HUES6 (cell line): ENCODE measurements at regions not wholly inside any gene's neighbourhood (a gene's known extent, or its start where the extent isn't known, plus 50 kb on each side); places are given as distances from the start of the nearest gene placed in this dataset.

Source experiments
- H3K27ac ChIP-seq: 2 replicates; pipeline ENCODE4 v1.7.0; 2013; ENCODE audit warnings: low read depth, mild to moderate bottlenecking, low read length, inconsistent platforms
- H3K27me3 ChIP-seq: 2 replicates; pipeline ENCODE4 v1.6.1; 2013; ENCODE audit warnings: low read length; ENCODE audit not compliant: control insufficient read depth, insufficient read depth
- H3K36me3 ChIP-seq: 2 replicates; pipeline ENCODE4 v1.6.1; 2013; ENCODE audit warnings: low read length; ENCODE audit not compliant: control insufficient read depth, insufficient read depth
- H3K4me1 ChIP-seq: 2 replicates; pipeline ENCODE4 v1.6.1; 2013; ENCODE audit warnings: low read length; ENCODE audit not compliant: control insufficient read depth, insufficient read depth
- H3K4me3 ChIP-seq: 2 replicates; pipeline ENCODE4 v1.5.1; 2013; ENCODE audit warnings: low read depth, low read length
- H3K9ac ChIP-seq: one replicate; pipeline ENCODE4 v1.6.1; 2013; ENCODE audit warnings: mild to moderate bottlenecking, low read length
- H3K9me3 ChIP-seq: 2 replicates; pipeline ENCODE4 v1.6.1; 2013; ENCODE audit warnings: low read depth, low read length; ENCODE audit not compliant: control insufficient read depth, insufficient read depth

- H3K9me3 ChIP-seq: no peaks in the 10 kb centered on the region
- H3K4me1 ChIP-seq: peaks cover 14% of the 10 kb centered on the region
- H3K4me3 ChIP-seq: no peak overlapping the region
- no peaks in the 10 kb centered on the region for H3K27me3 ChIP-seq
- no peaks in the 10 kb centered on the region for H3K36me3 ChIP-seq
- H3K9ac ChIP-seq: no peak overlapping the region
- no peak overlapping the region for H3K27ac ChIP-seq
These were observed 136.0 kb downstream of the CD47 start for GRCh38 chr3:107954845-107955244.

GRCh38 chr3:107953722-107954121 is 137.1 kb downstream of the CD47 start:
- H3K9ac ChIP-seq: no peak overlapping the region
- no peaks in the 10 kb centered on the region for H3K9me3 ChIP-seq
- H3K36me3 ChIP-seq: no peaks in the 10 kb centered on the region
- H3K4me3 ChIP-seq: no peak overlapping the region
- no peaks in the 10 kb centered on the region for H3K27me3 ChIP-seq
- no peak overlapping the region for H3K27ac ChIP-seq
- peaks cover 14% of the 10 kb centered on the region for H3K4me1 ChIP-seq

DNA sequence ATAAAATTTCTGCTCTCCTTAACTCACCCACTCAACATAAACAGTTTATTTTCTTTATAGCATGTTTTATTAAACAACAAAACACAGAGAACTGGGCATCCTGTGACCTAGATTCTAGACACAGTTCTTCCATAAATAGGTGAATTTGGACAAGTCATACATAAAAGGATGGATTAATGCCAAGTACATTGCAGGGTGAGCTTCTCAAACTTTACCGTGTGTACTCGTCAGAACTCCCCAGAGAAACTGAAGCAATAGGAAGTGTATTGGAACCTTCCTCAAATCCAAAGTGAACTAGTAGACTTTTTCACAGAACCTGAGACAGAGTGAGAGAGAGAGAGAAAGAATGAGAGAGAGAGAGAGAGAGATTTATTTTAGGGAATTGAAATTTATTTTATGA is 139.7 kb downstream of the CD47 start:
- H3K27me3 ChIP-seq: no peaks in the 10 kb centered on the region
- H3K27ac ChIP-seq: no peak overlapping the region
- H3K9ac ChIP-seq: no peak overlapping the region
- no peaks in the 10 kb centered on the region for H3K36me3 ChIP-seq
- H3K4me3 ChIP-seq: no peak overlapping the region
- no peaks in the 10 kb centered on the region for H3K9me3 ChIP-seq
- no peaks in the 10 kb centered on the region for H3K4me1 ChIP-seq

- no peak overlapping the region for H3K9ac ChIP-seq
These were observed 140.4 kb downstream of the CD47 start for GRCh38 chr3:107950417-107950816.

DNA sequence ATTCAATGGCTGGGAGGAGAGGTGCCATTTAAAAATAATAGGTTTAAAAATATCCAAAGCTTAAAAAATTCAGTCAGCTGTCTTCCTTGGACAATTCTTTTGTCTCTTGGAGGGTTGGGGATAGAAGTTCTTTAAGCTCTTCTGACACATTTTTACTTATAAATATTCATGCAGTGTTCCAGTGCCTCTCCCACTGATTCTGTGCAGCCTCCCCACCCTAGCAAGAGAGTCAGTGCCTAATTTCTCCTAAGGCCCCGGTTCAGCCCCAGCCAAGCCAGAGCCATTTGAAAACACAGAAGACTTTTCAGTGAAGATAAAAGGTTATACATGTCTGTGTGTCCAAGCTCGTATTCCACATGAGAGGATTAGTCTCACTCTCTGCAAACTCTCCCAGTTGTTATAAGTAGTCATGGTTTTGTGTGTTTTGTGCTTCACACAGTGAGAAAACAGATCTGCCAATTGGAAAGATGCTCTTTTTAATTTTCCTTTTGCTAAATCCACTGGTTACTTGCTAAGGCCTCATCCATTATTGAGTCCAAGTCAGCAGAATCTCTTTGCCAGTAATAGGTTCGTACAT is 141.3 kb downstream of the CD47 start:
- Histone ChIP-seq H3K4me3 (no peak overlapping the region), H3K9me3 (no peaks in the 10 kb centered on the region)

More at GRCh38 chr3:107950417-107950816, 140.4 kb downstream of the CD47 start:
- Histone ChIP-seq H3K4me3 (no peak overlapping the region), H3K27me3 (no peaks in the 10 kb centered on the region), H3K36me3 (no peaks in the 10 kb centered on the region), H3K4me1 (no peaks in the 10 kb centered on the region), H3K27ac (no peak overlapping the region), H3K9me3 (no peaks in the 10 kb centered on the region)

GRCh38 chr3:107947203-107947602 is 143.6 kb downstream of the CD47 start:
- Histone ChIP-seq H3K9me3 (no peaks in the 10 kb centered on the region), H3K27me3 (no peaks in the 10 kb centered on the region), H3K27ac (no peak overlapping the region), H3K4me1 (0 out of 2 replicates have a peak, but pooled peaks cover 3% of the 10 kb centered on the region), H3K9ac (no peak overlapping the region), H3K4me3 (no peak overlapping the region), H3K36me3 (no peaks in the 10 kb centered on the region)

More for the DNA sequence above, 141.3 kb downstream of the CD47 start:
- Histone ChIP-seq H3K4me1 (0 out of 2 replicates have a peak, but pooled peaks cover 3% of the 10 kb centered on the region), H3K9ac (no peak overlapping the region), H3K36me3 (no peaks in the 10 kb centered on the region), H3K27me3 (no peaks in the 10 kb centered on the region), H3K27ac (no peak overlapping the region)

DNA sequence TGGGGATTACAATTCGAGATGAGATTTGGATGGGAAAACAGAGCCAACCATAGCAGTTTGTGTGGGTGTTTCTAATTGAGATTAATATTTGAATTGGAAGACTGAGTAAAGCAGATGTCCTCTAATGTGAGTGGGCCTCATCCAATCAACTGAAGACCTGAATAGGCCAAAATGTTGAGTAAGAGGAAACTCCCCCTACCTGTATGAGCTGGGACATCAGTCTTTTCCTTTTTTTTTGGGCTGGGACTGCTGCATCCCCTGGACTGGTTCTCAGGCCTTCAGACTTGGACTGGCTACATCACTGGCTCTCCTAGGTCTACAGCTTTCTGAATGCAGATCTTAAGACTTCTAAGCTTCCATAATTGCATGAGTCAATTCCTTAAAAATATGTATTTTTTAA is 144.1 kb downstream of the CD47 start:
- H3K27me3 ChIP-seq: no peaks in the 10 kb centered on the region
- H3K9ac ChIP-seq: no peak overlapping the region
- no peaks in the 10 kb centered on the region for H3K9me3 ChIP-seq
- no peak overlapping the region for H3K4me3 ChIP-seq
- 0 out of 2 replicates have a peak, but pooled peaks cover 3% of the 10 kb centered on the region for H3K4me1 ChIP-seq
- H3K36me3 ChIP-seq: no peaks in the 10 kb centered on the region
- H3K27ac ChIP-seq: no peak overlapping the region

- Histone ChIP-seq H3K36me3 (no peaks in the 10 kb centered on the region), H3K4me3 (no peak overlapping the region), H3K27me3 (no peaks in the 10 kb centered on the region), H3K9ac (no peak overlapping the region), H3K27ac (no peak overlapping the region), H3K4me1 (0 out of 2 replicates have a peak, but pooled peaks cover 3% of the 10 kb centered on the region), H3K9me3 (no peaks in the 10 kb centered on the region)
These were observed 145.3 kb downstream of the CD47 start for GRCh38 chr3:107945417-107946094.

- no peaks in the 10 kb centered on the region for H3K27me3 ChIP-seq
- H3K4me1 ChIP-seq: 0 out of 2 replicates have a peak, but pooled peaks cover 3% of the 10 kb centered on the region
- H3K36me3 ChIP-seq: no peaks in the 10 kb centered on the region
- H3K9ac ChIP-seq: no peak overlapping the region
- H3K9me3 ChIP-seq: no peaks in the 10 kb centered on the region
- H3K27ac ChIP-seq: no peak overlapping the region
- H3K4me3 ChIP-seq: no peak overlapping the region
These were observed 146.9 kb downstream of the CD47 start for GRCh38 chr3:107943786-107944523.

DNA sequence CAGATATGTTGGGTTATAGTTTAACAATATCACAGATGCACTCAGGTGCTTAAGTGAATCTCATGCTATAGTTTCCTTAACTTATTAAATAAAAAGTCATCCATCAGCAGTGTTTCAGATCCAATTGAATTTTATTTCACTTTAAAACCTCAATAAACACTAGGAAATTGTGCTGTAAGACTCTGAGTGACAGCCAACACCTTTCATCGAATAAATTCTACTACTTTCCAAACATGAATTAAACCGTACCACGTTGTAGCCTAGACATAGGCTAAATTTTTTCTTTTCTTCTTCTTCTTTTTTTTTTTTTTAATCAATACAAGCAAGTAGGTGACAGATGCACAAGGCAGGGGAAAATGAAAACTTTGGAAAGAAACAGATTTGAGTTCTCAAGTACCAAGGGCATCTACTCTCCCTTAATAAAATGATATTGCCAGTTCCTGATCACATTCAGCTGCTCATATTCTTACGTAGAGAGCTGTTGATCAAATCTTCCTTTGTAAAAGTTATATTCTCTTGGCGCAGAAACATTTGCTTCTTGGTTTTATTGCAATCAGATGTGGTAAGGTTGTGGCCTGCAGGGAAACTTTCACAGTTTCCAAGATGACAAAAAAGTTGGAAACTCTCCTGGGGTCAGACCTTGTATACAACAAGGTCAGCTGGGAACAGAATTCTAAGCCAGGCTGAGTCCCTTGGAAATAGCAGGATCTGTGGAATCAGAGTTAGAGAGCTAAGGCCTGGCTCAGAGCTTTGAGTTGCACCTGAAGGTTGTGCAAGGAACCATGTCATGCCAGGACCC is 147.7 kb downstream of the CD47 start:
- H3K27me3 ChIP-seq: no peaks in the 10 kb centered on the region
- no peak overlapping the region for H3K4me3 ChIP-seq
- H3K36me3 ChIP-seq: no peaks in the 10 kb centered on the region
- H3K9ac ChIP-seq: no peak overlapping the region
- H3K9me3 ChIP-seq: no peaks in the 10 kb centered on the region
- no peak overlapping the region for H3K27ac ChIP-seq
- 0 out of 2 replicates have a peak, but pooled peaks cover 3% of the 10 kb centered on the region for H3K4me1 ChIP-seq
